DMS153 (cell line): ENCODE measurements at regions not wholly inside any gene's neighbourhood (a gene's known extent, or its start where the extent isn't known, plus 50 kb on each side); places are given as distances from the start of the nearest gene placed in this dataset.

ENCODE experiments used
- DNase-seq: peaks from one replicate; lab custom pipeline; 2025; lab: John Stamatoyannopoulos, UW

DNA sequence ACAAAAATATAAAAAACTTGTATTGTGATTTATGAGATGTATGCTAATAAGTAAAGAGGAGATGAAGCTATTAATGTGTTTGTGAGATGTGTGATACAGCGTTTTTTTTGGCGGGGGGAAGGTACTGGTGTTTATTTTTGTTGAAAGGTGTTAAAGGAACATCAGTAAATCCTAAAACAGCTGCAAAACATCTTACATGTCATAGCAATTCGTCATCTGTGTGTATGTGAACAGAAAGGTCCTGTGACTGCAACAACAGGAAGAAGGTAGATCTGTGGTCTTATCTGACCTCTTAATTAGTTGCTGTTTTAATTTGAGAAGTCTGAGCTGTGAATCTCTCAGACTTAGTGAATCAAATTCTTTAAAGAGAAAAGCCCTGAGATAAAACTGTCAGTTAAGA is 1041.1 kb downstream of the JRKL start:
- no peak for DNase-seq

DNA sequence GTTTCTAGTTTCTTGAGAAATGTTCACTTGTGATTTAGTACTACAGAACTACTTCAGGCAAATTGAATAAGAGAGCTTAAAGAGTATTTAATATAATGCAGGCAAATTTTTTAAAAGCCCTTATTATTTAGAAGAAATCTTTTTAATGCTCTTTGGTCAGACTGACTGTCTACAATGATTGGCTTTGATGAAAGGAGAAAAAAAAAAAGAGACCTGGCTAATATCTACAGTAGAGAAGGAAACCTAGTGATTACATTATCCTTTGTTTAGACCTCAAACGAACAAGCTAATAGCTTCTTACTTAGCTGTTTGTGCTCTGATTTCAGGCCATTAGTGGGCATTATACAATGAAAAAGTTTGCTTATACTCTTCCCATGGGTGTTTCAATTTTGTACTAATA is 1043.1 kb downstream of the JRKL start:
- DNase-seq = no peak

DNA sequence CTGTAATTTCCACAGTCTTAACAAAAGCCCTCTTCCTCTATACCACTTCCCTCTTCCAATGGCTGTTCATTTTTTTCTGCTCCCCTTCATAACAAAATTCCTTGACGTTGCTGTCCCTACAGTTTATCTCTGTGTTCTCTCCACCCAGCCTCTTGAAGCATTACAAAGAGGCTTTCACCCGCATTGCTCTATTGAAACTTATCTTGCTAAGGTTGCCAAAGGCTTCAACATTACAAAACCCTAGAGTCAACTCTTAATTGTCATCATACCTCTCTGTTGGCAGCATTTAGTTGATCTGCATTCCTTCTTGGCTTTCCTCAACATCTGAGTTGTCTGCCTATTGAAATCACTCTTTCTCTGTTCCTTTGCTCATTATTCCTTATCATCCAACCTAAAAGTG is 1055.7 kb downstream of the JRKL start:
- DNase-seq = no peak

DNA sequence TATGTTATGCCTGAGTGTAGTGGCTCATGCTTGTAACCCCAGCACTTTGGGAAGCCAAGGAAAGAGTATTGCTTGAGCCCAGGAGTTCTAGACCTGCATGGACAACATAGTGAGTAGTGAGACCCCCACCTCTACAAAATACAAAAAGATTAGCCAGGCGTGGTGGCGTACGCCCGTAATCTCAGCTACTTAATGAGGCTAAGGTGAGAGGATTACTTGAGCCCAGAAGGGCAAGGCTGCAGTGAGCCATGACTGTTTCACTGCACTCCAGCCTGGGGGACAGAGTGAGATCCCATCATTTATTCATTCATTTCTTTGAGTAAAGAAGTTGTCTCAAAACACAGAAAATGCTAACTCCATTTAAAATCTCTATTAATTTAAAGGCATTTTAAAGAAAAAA is 1061.6 kb downstream of the JRKL start:
- DNase-seq = no peak

DNA sequence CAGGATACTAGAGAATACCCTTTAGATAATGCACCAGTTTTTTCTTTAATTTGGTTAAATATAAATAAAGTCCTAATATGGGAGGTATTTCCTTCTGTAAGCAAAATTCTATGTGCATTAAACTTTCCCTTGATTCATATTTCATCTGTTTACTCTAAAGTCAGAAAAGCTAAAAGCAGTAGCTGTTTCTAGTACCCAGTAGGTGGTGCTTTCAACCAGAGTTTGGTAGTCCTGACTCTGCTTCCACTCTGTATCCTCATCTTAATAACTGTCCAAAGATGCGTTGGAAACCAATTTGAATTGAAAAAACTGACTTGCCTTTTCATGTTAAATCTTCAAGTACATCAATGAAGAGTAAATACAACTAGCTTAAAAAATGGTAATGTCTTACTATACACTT is 1065.2 kb downstream of the JRKL start:
- no peak for DNase-seq

DNA sequence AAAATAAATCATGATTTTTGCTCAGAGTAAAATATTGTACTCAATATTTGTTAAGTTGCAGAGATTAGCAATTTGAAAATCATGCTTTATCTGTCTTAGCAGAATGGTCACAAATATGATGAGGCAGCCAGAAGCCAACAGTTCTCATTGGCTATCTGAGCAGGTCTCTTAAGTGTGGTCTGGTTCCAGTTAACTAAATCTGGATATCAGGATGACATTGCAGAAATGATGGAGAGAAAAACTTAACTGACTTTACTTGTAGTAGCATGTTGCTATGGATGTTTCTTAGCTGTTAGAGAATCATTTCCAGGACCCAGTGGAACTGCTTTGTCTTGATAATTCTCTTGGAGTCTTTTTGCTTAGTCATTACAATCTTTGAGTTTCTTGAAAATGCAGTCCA is 1070.3 kb downstream of the JRKL start:
- no peak for DNase-seq

DNA sequence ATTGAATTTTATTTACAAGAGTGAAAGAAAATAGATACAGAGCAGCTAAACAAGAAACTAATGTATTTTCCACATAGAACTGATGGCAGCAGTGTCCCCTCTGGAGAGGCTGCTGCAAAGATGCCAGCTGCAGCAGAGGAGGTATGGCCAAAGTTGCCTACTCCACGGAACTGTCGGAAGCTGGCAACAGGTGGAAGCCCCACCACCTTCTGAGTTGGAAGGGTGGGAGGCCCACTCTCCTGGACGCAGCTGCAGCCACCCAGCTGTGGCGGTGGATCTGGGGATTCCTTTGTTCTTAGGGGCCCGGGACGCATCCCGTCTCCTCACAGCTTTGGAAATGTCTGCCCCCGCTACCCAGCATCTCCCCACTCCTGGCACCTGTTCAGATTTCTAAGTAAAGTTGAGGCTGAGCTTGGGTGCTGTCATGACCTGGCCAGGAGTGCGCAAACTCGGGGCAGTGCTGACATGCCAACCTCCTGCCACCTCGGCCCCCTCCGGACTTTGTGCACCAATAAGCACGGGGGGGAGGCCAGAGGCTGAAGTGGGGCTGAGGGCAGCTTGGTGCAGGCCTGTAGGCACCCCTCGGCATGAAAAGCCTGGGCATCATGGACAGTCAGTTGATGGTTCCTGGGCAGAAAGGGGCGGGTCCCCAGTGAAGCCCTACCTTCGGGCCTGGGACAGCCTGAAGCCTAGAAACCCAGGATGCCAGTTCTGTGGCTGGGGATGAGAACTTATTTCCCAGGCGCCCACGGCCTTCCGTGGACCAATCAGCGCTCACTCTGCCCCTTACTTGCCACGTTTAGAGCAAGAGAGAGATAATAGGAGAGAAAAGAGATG is 1071.4 kb downstream of the JRKL start:
- no peak for DNase-seq

DNA sequence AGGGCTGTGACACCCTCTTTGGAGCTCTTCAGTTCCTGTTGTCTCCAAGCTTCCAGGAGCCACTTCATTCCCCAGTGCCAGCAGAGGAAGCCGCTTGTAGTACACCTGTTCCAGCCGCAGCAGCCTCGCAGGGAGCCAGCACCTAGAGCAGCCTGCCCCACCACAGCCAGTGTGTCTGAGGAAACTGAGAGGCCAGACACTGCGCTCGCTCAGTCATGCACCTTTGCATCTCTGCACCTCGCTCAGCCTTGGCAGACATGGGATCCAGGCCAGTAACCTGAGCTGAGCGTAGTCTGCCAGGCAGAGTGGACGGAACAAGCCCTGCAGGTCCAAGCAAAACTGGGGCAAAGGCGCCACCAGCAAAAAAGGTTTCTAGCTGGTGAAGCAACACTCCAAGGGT is 1072.1 kb downstream of the JRKL start:
- DNase-seq = no peak

DNA sequence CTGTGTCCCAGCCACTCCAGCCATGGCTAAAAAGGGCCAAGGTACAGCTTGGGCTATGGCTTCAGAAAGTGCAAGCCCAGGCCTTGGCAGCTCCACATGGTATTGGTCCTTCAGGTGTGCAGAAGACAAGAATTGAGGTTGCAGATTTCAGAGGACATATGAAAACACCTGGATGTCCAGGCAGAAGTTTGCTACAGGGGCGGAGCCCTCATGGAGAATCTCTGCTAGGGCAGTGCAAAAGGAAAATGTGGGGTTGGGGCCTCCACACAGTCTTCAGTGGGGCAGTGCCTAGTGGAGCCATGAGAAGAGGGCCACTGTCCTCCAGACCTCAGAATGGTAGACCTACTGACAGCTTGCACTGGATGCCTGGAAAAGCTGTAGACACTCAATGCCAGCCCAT is 1074.1 kb downstream of the JRKL start:
- DNase-seq = no peak

DNA sequence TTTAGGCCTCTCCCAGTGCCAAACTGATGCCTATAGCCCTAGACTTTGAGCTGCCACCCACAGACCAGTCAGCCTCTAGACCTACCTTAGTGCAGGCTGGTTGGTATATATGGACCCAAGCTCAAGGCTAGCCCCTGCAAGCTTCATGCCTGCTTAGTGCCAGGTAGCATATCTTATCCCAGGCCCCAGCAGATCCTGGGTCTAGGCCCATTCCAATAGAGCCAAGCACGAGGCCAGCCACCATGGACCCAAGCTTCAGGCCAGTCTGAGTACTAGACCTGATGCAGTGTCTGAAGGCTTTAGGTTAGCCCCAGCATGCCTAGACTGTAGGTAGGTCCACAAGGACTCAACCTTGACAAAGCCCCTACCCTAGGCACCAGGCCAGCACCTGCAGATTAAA is 1081.7 kb downstream of the JRKL start:
- DNase-seq = no peak

DNA sequence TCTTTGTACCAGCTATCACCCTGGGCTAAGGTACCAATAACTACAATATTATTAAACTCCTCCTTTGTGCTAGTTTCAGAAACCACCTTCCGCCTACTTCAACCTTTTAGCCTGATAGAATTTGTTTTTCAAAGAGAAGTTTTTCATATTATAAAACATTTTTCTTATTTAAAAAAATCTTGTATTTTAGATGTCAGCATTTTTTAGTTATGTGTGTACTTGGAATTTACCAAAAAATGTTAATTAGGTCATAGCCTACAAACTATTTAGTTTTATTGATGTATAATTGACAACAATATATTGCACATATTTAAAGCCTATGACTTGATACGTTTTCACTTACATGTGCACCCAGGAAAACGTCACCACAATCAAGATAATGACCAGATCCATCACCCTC is 1097.6 kb downstream of the JRKL start:
- no peak for DNase-seq

DNA sequence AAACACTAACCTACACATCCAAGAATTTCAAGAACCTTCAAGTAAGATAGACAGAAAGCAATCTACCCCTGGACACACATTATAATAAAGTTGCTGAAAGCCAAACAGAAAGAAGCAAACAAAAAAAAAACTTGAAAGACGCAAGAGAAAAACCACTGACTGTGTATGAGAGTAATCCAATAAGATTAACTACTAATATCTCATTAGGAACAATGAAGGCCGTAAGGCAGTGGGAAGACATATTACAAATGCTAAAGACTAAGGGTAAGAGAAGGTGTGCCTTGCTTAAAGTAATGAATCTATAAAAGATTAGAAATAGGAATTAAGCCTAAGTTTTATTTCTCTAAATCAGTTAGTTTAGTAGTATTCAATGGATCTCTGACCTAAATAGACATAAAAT is 1109.1 kb downstream of the JRKL start:
- no peak for DNase-seq

DNA sequence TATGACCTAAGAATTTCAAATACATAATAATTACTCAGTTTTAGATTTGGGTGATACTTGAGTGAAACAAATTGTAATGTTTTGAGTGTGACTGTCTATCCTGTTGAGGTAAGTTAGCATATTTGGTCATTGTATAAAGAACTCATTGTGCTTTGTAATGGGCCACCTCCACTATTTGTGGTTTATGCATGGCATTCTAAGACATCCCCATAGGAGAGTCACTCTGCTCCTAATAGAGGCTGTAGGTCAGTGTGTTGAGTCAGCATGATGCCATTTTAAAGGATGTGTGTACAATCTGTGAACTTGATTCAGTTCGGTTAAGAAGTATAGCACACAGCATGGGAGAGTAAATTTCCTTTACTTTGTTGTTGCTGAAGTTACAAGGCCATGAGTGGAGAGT is 1112.4 kb downstream of the JRKL start:
- DNase-seq = no peak

DNA sequence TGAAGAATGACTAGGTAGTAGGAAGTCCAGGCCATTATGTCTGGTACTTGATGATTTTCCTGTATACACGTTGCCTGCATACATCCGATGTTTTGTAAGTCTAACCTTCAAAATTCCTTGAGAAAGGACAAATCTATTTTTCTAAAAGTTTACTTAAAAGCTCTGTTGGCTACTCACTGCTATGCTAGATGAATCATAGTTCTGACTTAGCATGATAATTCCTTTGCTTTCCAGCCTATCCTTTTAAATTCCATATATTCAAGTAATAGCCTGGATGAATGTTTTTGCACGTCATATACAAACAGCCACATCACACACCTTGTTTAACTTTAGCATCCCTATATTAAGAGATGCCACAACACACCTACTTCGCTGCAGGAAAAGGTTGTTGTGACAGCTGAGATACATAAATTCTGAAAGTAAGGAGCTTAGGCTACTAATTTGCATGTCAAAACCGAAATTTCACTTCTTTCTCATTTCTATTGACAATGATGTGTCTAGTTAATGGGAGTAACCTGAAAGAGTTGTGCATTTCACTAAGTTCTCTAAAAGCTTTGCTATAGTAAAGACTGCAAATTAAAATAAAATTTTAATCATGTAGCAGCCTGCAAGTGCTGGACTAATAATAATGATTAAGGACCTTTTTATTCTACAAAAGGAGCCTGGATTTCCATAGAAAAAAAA is 1116.4 kb downstream of the JRKL start:
- DNase-seq = no peak

DNA sequence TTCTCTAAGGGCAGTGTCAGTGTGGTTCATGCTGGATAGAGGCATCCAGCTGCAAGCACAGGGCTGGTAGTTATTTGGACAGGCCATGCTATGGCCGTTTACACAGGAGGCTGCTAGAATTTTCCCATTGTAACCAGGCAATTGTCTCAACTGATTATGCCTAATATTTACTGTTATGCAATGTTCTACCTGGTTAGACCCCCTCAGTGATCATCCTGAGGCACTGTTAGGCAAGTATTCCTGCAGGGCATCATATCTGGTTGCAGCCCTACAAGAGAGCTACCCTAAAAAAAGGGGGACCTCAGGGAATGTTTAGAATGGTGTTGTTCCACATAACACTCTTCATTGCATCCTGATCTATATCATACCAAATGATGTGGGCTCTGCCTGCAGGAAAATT is 1124.6 kb downstream of the JRKL start:
- DNase-seq = no peak

DNA sequence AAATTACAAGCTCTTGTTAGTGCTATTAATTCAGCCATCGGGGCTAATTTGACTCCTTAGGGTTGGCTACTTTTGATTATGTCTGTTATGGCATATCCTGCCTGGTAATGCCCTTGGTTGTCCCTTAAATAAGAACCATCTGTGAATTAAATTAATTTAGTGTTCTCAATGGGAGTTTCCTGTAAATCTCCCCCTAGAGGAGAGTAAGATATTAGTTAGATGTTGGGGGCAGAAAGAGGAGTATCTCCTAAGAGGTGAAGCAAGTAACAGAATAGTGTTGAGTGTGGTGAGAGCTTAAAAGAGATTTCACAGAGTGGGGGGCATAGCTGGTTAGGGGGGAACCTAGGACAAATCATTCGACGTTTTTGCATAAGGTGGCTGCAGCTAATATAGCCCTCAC is 1126.9 kb downstream of the JRKL start:
- DNase-seq = no peak

DNA sequence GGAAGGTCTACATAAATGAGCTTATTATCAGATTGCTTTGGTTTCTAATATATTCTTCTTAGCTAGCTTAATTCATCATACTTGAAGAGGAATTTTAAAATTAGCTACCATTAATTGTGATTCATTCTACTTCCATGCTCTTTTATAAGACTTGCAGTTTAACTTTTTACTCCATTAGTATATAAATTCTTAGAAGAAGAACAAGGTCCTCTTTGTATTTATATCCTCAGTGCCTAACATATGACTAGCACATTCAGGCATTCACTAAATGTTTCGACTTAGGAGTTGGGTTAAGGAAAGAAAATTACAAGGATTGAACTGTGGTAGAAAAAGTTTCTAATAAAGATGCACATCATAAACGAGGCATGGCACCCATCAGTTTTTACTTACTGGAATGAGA is 1135.5 kb downstream of the JRKL start:
- no peak for DNase-seq

DNA sequence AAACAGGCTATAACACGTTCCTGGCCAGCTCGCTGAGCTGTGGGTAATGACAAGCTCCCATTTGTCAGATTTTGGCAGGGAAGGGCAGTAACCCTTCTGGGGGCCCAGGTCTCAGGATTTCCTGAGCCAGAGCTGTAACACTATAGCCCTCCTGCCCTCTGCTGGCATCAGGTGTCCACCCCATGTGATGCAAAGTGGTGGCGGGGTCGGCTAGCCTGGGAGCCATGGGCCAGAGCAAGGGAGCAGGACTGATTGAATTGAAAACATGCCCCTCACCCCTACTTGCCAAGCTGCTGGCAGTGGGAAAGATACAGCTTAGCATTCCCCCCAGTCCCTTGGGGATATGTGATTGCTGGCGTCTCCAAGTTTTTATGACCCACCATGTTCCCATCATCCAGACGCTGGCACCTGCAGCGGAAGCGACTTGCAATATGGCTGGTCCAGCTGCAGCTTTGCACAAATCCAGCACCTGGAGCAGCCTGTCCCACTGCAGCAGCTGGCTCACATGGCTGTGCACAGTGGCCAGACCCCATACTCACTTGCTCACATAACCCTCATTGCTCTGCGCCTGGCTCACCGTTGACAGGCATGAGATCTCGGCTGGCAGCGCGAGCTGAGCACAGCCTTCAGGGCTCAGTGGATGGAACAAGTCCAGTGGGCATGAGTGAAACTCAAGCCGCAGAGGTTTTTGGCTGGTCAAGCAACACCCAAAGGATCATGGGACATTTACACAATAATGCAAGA is 1147.8 kb downstream of the JRKL start:
- no peak for DNase-seq

DNA sequence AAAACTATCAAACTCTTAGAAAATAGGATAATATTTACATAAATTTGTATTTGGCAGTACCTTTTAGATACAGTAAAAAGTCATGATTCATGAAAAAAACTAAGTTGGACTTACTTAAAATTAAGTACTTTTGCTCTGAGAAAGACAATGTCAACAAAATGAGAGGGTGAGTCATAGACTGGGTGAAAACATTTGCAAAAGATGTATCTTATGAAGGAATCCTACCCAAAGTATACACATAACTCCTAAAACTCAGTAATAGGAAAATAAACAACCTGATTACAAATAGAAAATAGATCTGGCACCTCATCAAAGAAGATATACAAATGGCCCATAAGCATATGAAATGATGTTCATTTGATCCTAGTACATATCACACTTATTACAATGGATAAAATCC is 1154.6 kb downstream of the JRKL start:
- no peak for DNase-seq

DNA sequence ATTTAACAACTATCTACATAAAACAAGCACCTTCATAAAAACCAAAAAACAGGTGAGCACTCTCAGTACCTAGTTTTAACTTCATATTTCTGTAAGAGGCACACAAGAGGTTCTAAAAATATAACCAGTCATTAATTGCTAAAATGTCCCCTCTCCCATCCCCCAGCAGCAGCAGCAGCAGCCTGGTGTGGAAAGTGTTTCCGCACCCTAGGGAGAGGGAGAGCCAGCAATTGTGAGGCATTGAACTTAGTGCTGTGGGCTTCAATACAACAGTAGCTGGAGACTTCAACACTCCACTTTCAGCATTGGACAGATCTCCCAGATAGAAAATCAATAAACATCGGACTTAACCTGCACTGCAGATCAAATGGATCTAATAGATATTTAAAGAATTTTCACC is 1158.5 kb downstream of the JRKL start:
- DNase-seq = no peak

DNA sequence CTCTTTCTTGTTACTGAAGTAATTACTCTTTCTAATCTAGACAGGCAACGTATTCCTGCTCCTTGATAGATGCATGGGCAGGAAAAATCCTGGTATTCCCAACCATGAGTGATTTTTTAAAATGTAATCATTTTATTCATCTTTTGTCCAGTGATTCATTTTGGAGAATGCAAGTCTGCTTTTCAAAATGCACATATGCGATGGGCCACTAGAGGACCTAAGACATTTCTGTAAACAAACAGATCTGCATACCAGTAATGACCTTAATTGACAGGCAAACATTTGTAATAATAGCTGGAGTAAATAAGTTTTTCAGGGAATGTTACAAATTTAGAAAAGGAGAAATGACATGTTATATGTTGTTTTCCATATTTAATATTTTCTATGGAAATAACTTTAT is 1167.6 kb downstream of the JRKL start:
- DNase-seq = no peak

DNA sequence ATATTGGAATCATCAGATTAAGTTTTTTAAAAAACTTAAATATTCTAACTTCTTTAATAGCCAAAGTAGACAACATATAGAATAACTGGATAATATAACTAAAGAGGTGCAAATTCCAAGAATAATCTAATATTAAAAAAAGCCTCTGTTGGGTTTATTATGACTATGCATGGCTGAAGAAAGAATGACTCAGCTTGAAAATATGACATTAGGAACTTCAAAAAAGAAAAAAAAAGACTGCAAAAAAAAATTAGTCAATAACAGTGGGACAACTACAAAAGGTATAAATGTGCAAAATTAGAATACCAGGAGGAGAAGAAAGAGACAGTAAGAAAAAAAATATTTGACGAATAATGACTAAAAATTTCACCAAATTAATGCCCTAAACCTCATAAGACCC is 1178.0 kb downstream of the JRKL start:
- no peak for DNase-seq

DNA sequence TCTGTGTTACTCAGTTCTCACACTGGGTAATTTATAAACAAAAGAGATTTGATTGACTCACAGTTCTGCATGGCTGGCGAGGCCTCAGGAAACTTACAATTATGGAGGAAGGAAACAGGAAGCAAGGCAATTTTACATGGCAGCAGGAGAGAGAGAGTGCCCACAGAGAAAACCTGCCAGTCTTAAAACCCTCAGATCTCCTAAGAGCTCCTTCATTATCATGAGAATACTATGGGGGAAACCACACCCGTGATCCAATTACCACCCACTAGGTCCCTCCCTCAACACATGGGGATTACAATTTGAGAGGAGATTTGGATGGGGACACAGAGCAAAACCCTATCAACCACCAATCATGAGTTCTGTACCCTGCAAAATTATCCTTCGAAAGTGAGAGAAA is 1180.8 kb downstream of the JRKL start:
- no peak for DNase-seq
